SK-N-MC (cell line): ENCODE measurements at regions not wholly inside any gene's neighbourhood (a gene's known extent, or its start where the extent isn't known, plus 50 kb on each side); places are given as distances from the start of the nearest gene placed in this dataset.

ENCODE experiments used
- EZH2 ChIP-seq: fragments of 200-600 bp; sonication (generic); IDR thresholded peaks from one replicate; pipeline ENCODE4 v1.6.1; 2017; ENCODE audit warnings: antibody characterized with exemption
- FOXP2 ChIP-seq: optimal IDR thresholded peaks from 2 replicates; pipeline ENCODE3; 2011; ENCODE audit warnings: mild to moderate bottlenecking, moderate library complexity; ENCODE audit not compliant: insufficient read depth; ENCODE audit errors: extremely low read length, control extremely low read depth
- POLR2AphosphoS5 ChIP-seq: IDR thresholded peaks from 2 replicates; pipeline ENCODE4 v1.6.1; 2012; ENCODE audit warnings: mild to moderate bottlenecking, low read depth, low read length, borderline replicate concordance

DNA sequence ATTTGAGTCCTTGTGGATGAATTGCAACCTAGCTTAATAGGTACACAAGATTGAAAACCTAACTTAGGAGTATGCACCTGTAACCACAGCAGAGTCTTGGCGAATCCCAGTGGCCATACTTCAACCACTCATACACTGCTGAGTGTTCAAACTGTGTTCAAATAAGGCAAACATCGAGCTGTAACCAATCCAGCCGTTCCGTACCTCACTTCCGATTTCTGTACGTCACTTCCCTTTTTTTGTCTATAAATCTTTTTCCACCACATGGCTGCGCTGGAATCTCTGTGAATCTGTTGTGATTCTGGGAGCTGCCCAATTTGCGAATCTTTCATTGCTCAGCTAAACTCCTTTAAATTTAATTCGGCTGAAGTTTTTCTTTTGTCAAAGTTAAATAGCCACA is 190.6 kb downstream of the MAF start:
- TF ChIP-seq EZH2 (no peak), POLR2AphosphoS5 (no peak), FOXP2 (no peak)
